HCT116 (cell line): ENCODE measurements at regions not wholly inside any gene's neighbourhood (a gene's known extent, or its start where the extent isn't known, plus 50 kb on each side); places are given as distances from the start of the nearest gene placed in this dataset.

Experiments used
- ATAC-seq: fragments of 200-7000 bp; cut with Tn5 transposase; 2 replicates; pipeline ENCODE4 v1.9.1; 2020; ENCODE audit warnings: mild to moderate bottlenecking, moderate library complexity
- BruUV-seq: library from RNA; stranded (reverse); fragments of 400-500 nt; replicated peaks from 2 replicates; lab custom pipeline; 2021; lab: Mats Ljungman, UMichigan
- CTCF ChIA-PET: fragments of 300-600 bp; sonication (Branson Sonifier 250); formaldehyde crosslinking; loops from one replicate; lab custom pipeline; 2021; ENCODE audit warnings: antibody characterized with exemption; lab: Charles Lee
- POLR2A ChIA-PET: fragments of 300-600, 350-600 bp; sonication (Branson Sonifier 250); formaldehyde crosslinking; loops from one replicate; lab custom pipeline; 2021; ENCODE audit warnings: antibody characterized with exemption; lab: Charles Lee
- RAD21 ChIA-PET, 2 experiments: fragments of 300-600 bp; sonication (Branson Sonifier 250); formaldehyde crosslinking; loops; one replicate each; lab custom pipeline; 2023; ENCODE audit warnings: low total read pairs in 2 of 2; ENCODE audit not compliant: uncharacterized antibody in 2 of 2, unreplicated experiment in 2 of 2, low non-redundant PET in 1 of 2; lab: Charles Lee
- DNase-seq: peaks from one replicate; pipeline ENCODE4 v3.0.0-alpha.2; 2010; ENCODE audit warnings: low read depth, low spot score
- H2AFZ ChIP-seq: fragments of 200-600 bp; shearing (Covaris generic), sonication (generic); 2 replicates; pipeline ENCODE4 v1.6.1; 2017; ENCODE audit warnings: low read depth, mixed run types, mixed read lengths, antibody characterized with exemption, low read length; ENCODE audit not compliant: poor library complexity, severe bottlenecking
- H3K27ac ChIP-seq: 2 replicates; pipeline ENCODE4 v1.5.1; 2012; ENCODE audit warnings: low read depth, low read length
- H3K27me3 ChIP-seq: fragments of 200-600 bp; sonication (generic); 2 replicates; pipeline ENCODE4 v1.6.1; 2016; ENCODE audit warnings: mixed run types, low read length, mixed read lengths; ENCODE audit not compliant: insufficient read depth
- H3K36me3 ChIP-seq, 2 experiments: fragments of 200-500 bp in 1 of 2; fragments of 200-600 bp in 1 of 2; sonication (Bioruptor generic) in 1 of 2; sonication (generic) in 1 of 2; 2 replicates each; pipeline versions ENCODE4 v1.5.1 to v1.6.1; 2014 to 2016; ENCODE audit warnings: low read length in 2 of 2, inconsistent platforms in 1 of 2, mixed read lengths in 1 of 2, mixed run types in 1 of 2; ENCODE audit not compliant: insufficient read depth in 2 of 2, control insufficient read depth in 1 of 2
- H3K4me1 ChIP-seq, 2 experiments: fragments of 200-600 bp in 1 of 2; sonication (generic) in 1 of 2; 2 replicates each; pipeline versions ENCODE4 v1.5.1 to v1.6.1; 2012 to 2017; ENCODE audit warnings: low read length in 2 of 2, inconsistent platforms in 1 of 2, mild to moderate bottlenecking in 1 of 2, mixed read lengths in 1 of 2, mixed run types in 1 of 2, moderate library complexity in 1 of 2; ENCODE audit not compliant: insufficient read depth in 2 of 2, control insufficient read depth in 1 of 2
- H3K4me2 ChIP-seq: fragments of 200-600 bp; sonication (generic); 2 replicates; pipeline ENCODE4 v1.6.1; 2017; ENCODE audit warnings: mixed run types, low read length, mixed read lengths
- H3K4me3 ChIP-seq, 2 experiments: fragments of 200-600 bp in 1 of 2; sonication (generic) in 1 of 2; replicated peaks in 1 of 2; 2 replicates each; pipeline ENCODE4 v1.5.1; 2011 to 2016; ENCODE audit warnings: low read length in 2 of 2, control low read depth in 1 of 2, low read depth in 1 of 2, mild to moderate bottlenecking in 1 of 2, mixed read lengths in 1 of 2, mixed run types in 1 of 2
- H3K79me2 ChIP-seq: fragments of 200-600 bp; sonication (generic); 2 replicates; pipeline ENCODE4 v1.6.1; 2017; ENCODE audit warnings: mild to moderate bottlenecking, mixed run types, low read length, moderate library complexity, mixed read lengths; ENCODE audit not compliant: insufficient read depth
- H3K9ac ChIP-seq: fragments of 200-600 bp; sonication (generic); 2 replicates; pipeline ENCODE4 v1.6.1; 2016; ENCODE audit warnings: low read length, mixed read lengths
- H3K9me2 ChIP-seq: fragments of 200-600 bp; sonication (generic), shearing (Covaris generic); 2 replicates; pipeline ENCODE4 v1.6.1; 2017; ENCODE audit warnings: mixed run types, mild to moderate bottlenecking, moderate library complexity; ENCODE audit not compliant: insufficient read depth
- H3K9me3 ChIP-seq, 2 experiments: fragments of 200-500 bp in 1 of 2; fragments of 200-600 bp in 1 of 2; sonication (Bioruptor generic) in 1 of 2; sonication (generic) in 1 of 2; 2 replicates each; pipeline ENCODE4 v1.6.1; 2014 to 2017; ENCODE audit warnings: low read length in 2 of 2, mixed read lengths in 2 of 2, inconsistent platforms in 1 of 2, low read depth in 1 of 2, mild to moderate bottlenecking in 1 of 2, mixed run types in 1 of 2, moderate library complexity in 1 of 2; ENCODE audit not compliant: control insufficient read depth in 1 of 2, insufficient read depth in 1 of 2
- H4K20me1 ChIP-seq: fragments of 200-600 bp; sonication (generic), shearing (Covaris generic); 2 replicates; pipeline ENCODE4 v1.6.1; 2017; ENCODE audit warnings: mixed run types, mild to moderate bottlenecking, moderate library complexity; ENCODE audit not compliant: insufficient read depth
- CEBPB ChIP-seq: IDR thresholded peaks from 2 replicates; pipeline ENCODE4 v1.6.1; 2012; ENCODE audit warnings: low read depth
- EZH2 ChIP-seq: fragments of 200-600 bp; sonication (generic); IDR thresholded peaks from 2 replicates; pipeline ENCODE4 v1.6.1; 2017; ENCODE audit warnings: antibody characterized with exemption, mixed run types
- JUND ChIP-seq: IDR thresholded peaks from 2 replicates; pipeline ENCODE4 v1.6.1; 2012
- MAX ChIP-seq: IDR thresholded peaks from 2 replicates; pipeline ENCODE4 v1.6.1; 2012
- POLR2A ChIP-seq: IDR thresholded peaks from 2 replicates; pipeline ENCODE4 v1.7.0; 2011; ENCODE audit warnings: borderline replicate concordance; ENCODE audit not compliant: insufficient read depth, insufficient read length; ENCODE audit errors: extremely low read depth
- SIN3A ChIP-seq: IDR thresholded peaks from 2 replicates; pipeline ENCODE4 v1.6.1; 2012; ENCODE audit warnings: low read depth
- TCF7L2 ChIP-seq: IDR thresholded peaks from 2 replicates; pipeline ENCODE4 v1.7.0; 2011; ENCODE audit warnings: borderline replicate concordance, inconsistent platforms; ENCODE audit not compliant: insufficient read depth, insufficient read length; ENCODE audit errors: extremely low read depth
- YY1 ChIP-seq: IDR thresholded peaks from 2 replicates; pipeline ENCODE4 v1.6.1; 2011; ENCODE audit warnings: low read length, low read depth, moderate library complexity, mild to moderate bottlenecking; ENCODE audit not compliant: insufficient replicate concordance; ENCODE audit errors: extremely low read depth
- ZBTB33 ChIP-seq: IDR thresholded peaks from 2 replicates; pipeline ENCODE4 v1.6.1; 2011; ENCODE audit warnings: mild to moderate bottlenecking, low read length, moderate library complexity; ENCODE audit not compliant: insufficient replicate concordance; ENCODE audit errors: extremely low read depth
- ZFX ChIP-seq: fragments of 450-650 bp; IDR thresholded peaks from 2 replicates; pipeline ENCODE4 v1.6.1; 2017
- ZNF274 ChIP-seq: fragments of 200-500 bp; sonication (Bioruptor generic); IDR thresholded peaks from 2 replicates; pipeline ENCODE4 v1.6.1; 2014; ENCODE audit warnings: mild to moderate bottlenecking, low read depth, low read length, inconsistent platforms
- intact Hi-C: fragments of 100-400 bp; cut with micrococcal nuclease; formaldehyde crosslinking; loops from 2 replicates; pipeline ENCODE4 v1.10.0; 2022

- TF ChIP-seq ZFX (no peak), ZNF274 (no peak), JUND (no peak), EZH2 (no peak), YY1 (no peak), ZBTB33 (no peak), TCF7L2 (no peak), CEBPB (no peak), POLR2A (no peak), MAX (no peak), SIN3A (no peak)
Observed at GRCh38 chrX:15913146-15913545, 58.5 kb upstream of the AP1S2 start.

More at GRCh38 chrX:15913146-15913545, 58.5 kb upstream of the AP1S2 start:
- intact Hi-C loops: no loop called here
- no peaks in the 10 kb centered on the region for H3K27me3 ChIP-seq
- ChIA-PET POLR2A (no interaction called here), RAD21 (no interaction called here), CTCF (no interaction called here)
- H2AFZ ChIP-seq: no peak overlapping the region
- DNase-seq (no peak), ATAC-seq (no peak)
- H3K4me1 ChIP-seq: no peaks in the 10 kb centered on the region
- no peaks in the 10 kb centered on the region for H3K79me2 ChIP-seq
- no peak overlapping the region for H3K27ac ChIP-seq
- no peaks in the 10 kb centered on the region for H4K20me1 ChIP-seq
- H3K36me3 ChIP-seq: no peaks in the 10 kb centered on the region
- H3K4me3 ChIP-seq: no peak overlapping the region
- no peak overlapping the region for H3K4me2 ChIP-seq
- no peaks in the 10 kb centered on the region for H3K9me2 ChIP-seq
- no peaks in the 10 kb centered on the region for H3K9me3 ChIP-seq
- no peak overlapping the region for H3K9ac ChIP-seq
- no TSS peak for BruUV-seq
